ENCODE measurements at regions not wholly inside any gene's neighbourhood (a gene's known extent, or its start where the extent isn't known, plus 50 kb on each side); places are given as distances from the start of the nearest gene placed in this dataset.

- Histone ChIP-seq H3K36me3 (ENCODE audit: control insufficient read depth, insufficient read depth, low read length) (no peaks in the 10 kb centered on the region), H3K4me3 (ENCODE audit: low read depth, low read length) (no peak overlapping the region), H3K9me3 (no peaks in the 10 kb centered on the region), H3K4me1 (no peaks in the 10 kb centered on the region), H3K27me3 (replicated peaks; ENCODE audit: control insufficient read depth, insufficient read depth, low read length) (no peaks in the 10 kb centered on the region)
- H3K4me1 Mint-ChIP-seq (ENCODE audit: low read depth, unreplicated experiment): no peaks in the 10 kb centered on the region
- no peaks in the 10 kb centered on the region for H3K9me3 Mint-ChIP-seq (ENCODE audit: unreplicated experiment)
- intact Hi-C loops (cut with micrococcal nuclease; ENCODE audit: unreplicated experiment): no loop called here
- no peak for TF ChIP-seq CTCF (IDR thresholded peaks at IDR 0.05; ENCODE audit: insufficient read depth in 1 of 2, low read depth in 1 of 2, low read length in 1 of 2, severe bottlenecking in 1 of 2, unreplicated experiment in 1 of 2)
- no TSS peak for BruUV-seq (replicated peaks)
- H3K36me3 Mint-ChIP-seq (ENCODE audit: insufficient read depth, unreplicated experiment): no peaks in the 10 kb centered on the region
- no peak for DNase-seq
- peaks cover 15% of the 10 kb centered on the region for H3K27me3 Mint-ChIP-seq (ENCODE audit: insufficient read depth, unreplicated experiment)
- H3K27ac Mint-ChIP-seq (ENCODE audit: unreplicated experiment): no peak overlapping the region
- ChIA-PET CTCF (no interaction called here), POLR2A (no interaction called here)
- no peak overlapping the region for H3K4me3 Mint-ChIP-seq (ENCODE audit: unreplicated experiment)
Observed at GRCh38 chr9:119726035-119726434, 356.8 kb upstream of the BRINP1 start.

- intact Hi-C loops (cut with micrococcal nuclease; ENCODE audit: unreplicated experiment): no loop called here
- H3K4me3 Mint-ChIP-seq (ENCODE audit: unreplicated experiment): no peak overlapping the region
- H3K4me1 Mint-ChIP-seq (ENCODE audit: low read depth, unreplicated experiment): no peaks in the 10 kb centered on the region
- H3K27me3 Mint-ChIP-seq (ENCODE audit: insufficient read depth, unreplicated experiment): peaks cover 17% of the 10 kb centered on the region
- Histone ChIP-seq H3K9me3 (no peaks in the 10 kb centered on the region), H3K36me3 (ENCODE audit: control insufficient read depth, insufficient read depth, low read length) (no peaks in the 10 kb centered on the region), H3K4me3 (ENCODE audit: low read depth, low read length) (no peak overlapping the region), H3K4me1 (no peaks in the 10 kb centered on the region), H3K27me3 (replicated peaks; ENCODE audit: control insufficient read depth, insufficient read depth, low read length) (no peaks in the 10 kb centered on the region)
- no peaks in the 10 kb centered on the region for H3K9me3 Mint-ChIP-seq (ENCODE audit: unreplicated experiment)
- H3K27ac Mint-ChIP-seq (ENCODE audit: unreplicated experiment): no peak overlapping the region
- ChIA-PET CTCF (no interaction called here), POLR2A (no interaction called here)
- BruUV-seq (replicated peaks): no TSS peak
- H3K36me3 Mint-ChIP-seq (ENCODE audit: insufficient read depth, unreplicated experiment): no peaks in the 10 kb centered on the region
- no peak for DNase-seq
- TF ChIP-seq CTCF (IDR thresholded peaks at IDR 0.05; ENCODE audit: insufficient read depth in 1 of 2, low read depth in 1 of 2, low read length in 1 of 2, severe bottlenecking in 1 of 2, unreplicated experiment in 1 of 2): no peak
Observed at GRCh38 chr9:119722384-119722783, 353.1 kb upstream of the BRINP1 start.

- Histone ChIP-seq H3K4me3 (ENCODE audit: low read depth, low read length) (no peak overlapping the region), H3K9me3 (no peaks in the 10 kb centered on the region), H3K36me3 (ENCODE audit: control insufficient read depth, insufficient read depth, low read length) (no peaks in the 10 kb centered on the region), H3K4me1 (no peaks in the 10 kb centered on the region), H3K27me3 (replicated peaks; ENCODE audit: control insufficient read depth, insufficient read depth, low read length) (no peaks in the 10 kb centered on the region)
- no TSS peak for BruUV-seq (replicated peaks)
- no peak overlapping the region for H3K4me3 Mint-ChIP-seq (ENCODE audit: unreplicated experiment)
- ChIA-PET CTCF (no interaction called here), POLR2A (no interaction called here)
- H3K27ac Mint-ChIP-seq (ENCODE audit: unreplicated experiment): no peak overlapping the region
- no peaks in the 10 kb centered on the region for H3K36me3 Mint-ChIP-seq (ENCODE audit: insufficient read depth, unreplicated experiment)
- TF ChIP-seq CTCF (IDR thresholded peaks at IDR 0.05; ENCODE audit: insufficient read depth in 1 of 2, low read depth in 1 of 2, low read length in 1 of 2, severe bottlenecking in 1 of 2, unreplicated experiment in 1 of 2): no peak
- intact Hi-C loops (cut with micrococcal nuclease; ENCODE audit: unreplicated experiment): no loop called here
- DNase-seq: no peak
- H3K4me1 Mint-ChIP-seq (ENCODE audit: low read depth, unreplicated experiment): no peaks in the 10 kb centered on the region
- H3K9me3 Mint-ChIP-seq (ENCODE audit: unreplicated experiment): no peaks in the 10 kb centered on the region
- H3K27me3 Mint-ChIP-seq (ENCODE audit: insufficient read depth, unreplicated experiment): peaks cover 4% of the 10 kb centered on the region
Observed at GRCh38 chr9:119712325-119712724, 343.1 kb upstream of the BRINP1 start.
